CD14-positive monocyte (primary cell): ENCODE measurements at regions not wholly inside any gene's neighbourhood (a gene's known extent, or its start where the extent isn't known, plus 50 kb on each side); places are given as distances from the start of the nearest gene placed in this dataset.

Source experiments
- DNase-seq, 3 donors: peaks; one replicate each; pipeline ENCODE4 v3.0.0-alpha.2; 2011 to 2022
- H2AFZ ChIP-seq: 2 replicates; pipeline ENCODE4 v1.6.0; 2012; ENCODE audit warnings: mild to moderate bottlenecking, low read depth, low read length, inconsistent platforms; ENCODE audit not compliant: insufficient read depth, poor library complexity, severe bottlenecking
- H3K27ac ChIP-seq, 2 donors: 1 replicate in 1 of 2; 2 replicates in 1 of 2; pipeline ENCODE4 v1.5.1; 2012 to 2013; ENCODE audit warnings: low read length in 2 of 2, control low read depth in 1 of 2, inconsistent platforms in 1 of 2, low read depth in 1 of 2, mild to moderate bottlenecking in 1 of 2
- H3K27me3 ChIP-seq, 2 donors: one replicate each; pipeline versions ENCODE4 v1.6.0 to v1.6.1; 2011 to 2013; ENCODE audit warnings: low read length in 2 of 2; ENCODE audit not compliant: control insufficient read depth in 2 of 2, insufficient read depth in 2 of 2
- H3K36me3 ChIP-seq, 2 donors: replicated peaks in 1 of 2; 1 replicate in 1 of 2; 2 replicates in 1 of 2; pipeline versions ENCODE4 v1.5.1 to v1.6.1; 2012 to 2013; ENCODE audit warnings: low read length in 2 of 2, control low read depth in 1 of 2, inconsistent platforms in 1 of 2, mild to moderate bottlenecking in 1 of 2; ENCODE audit not compliant: insufficient read depth in 2 of 2, control insufficient read depth in 1 of 2
- H3K4me1 ChIP-seq, 2 donors: 1 replicate in 1 of 2; 2 replicates in 1 of 2; pipeline versions ENCODE4 v1.5.1 to v1.6.1; 2012 to 2013; ENCODE audit warnings: low read length in 2 of 2, control low read depth in 1 of 2, inconsistent platforms in 1 of 2, mild to moderate bottlenecking in 1 of 2, moderate library complexity in 1 of 2; ENCODE audit not compliant: insufficient read depth in 2 of 2, control insufficient read depth in 1 of 2
- H3K4me2 ChIP-seq: replicated peaks from 2 replicates; pipeline ENCODE3; 2012; ENCODE audit warnings: low read length, moderate library complexity, mild to moderate bottlenecking; ENCODE audit not compliant: poor library complexity, severe bottlenecking; ENCODE audit errors: extremely low read depth
- H3K4me3 ChIP-seq, 3 experiments: fragments of 200-600 bp in 1 of 3; sonication (generic) in 1 of 3; replicated peaks in 1 of 3; 1 replicate in 2 of 3; 2 replicates in 1 of 3; pipeline ENCODE4 v1.5.1; 2011 to 2013; ENCODE audit warnings: low read length in 3 of 3, mild to moderate bottlenecking in 3 of 3, control low read depth in 2 of 3, low read depth in 2 of 3, inconsistent platforms in 1 of 3, moderate library complexity in 1 of 3
- H3K79me2 ChIP-seq: 2 replicates; pipeline ENCODE4 v1.6.0; 2012; ENCODE audit warnings: mild to moderate bottlenecking, control low read depth, inconsistent platforms, low read length, moderate library complexity; ENCODE audit not compliant: insufficient read depth
- H3K9ac ChIP-seq: 2 replicates; pipeline ENCODE4 v1.6.0; 2017; ENCODE audit warnings: low read length, mild to moderate bottlenecking; ENCODE audit not compliant: insufficient read depth, poor library complexity, severe bottlenecking
- H3K9me3 ChIP-seq, 2 donors: replicated peaks in 1 of 2; 1 replicate in 1 of 2; 2 replicates in 1 of 2; pipeline versions ENCODE4 v1.5.1 to v1.6.1; 2012 to 2013; ENCODE audit warnings: low read length in 2 of 2, control low read depth in 1 of 2; ENCODE audit not compliant: control insufficient read depth in 1 of 2, insufficient read depth in 1 of 2
- H4K20me1 ChIP-seq: 2 replicates; pipeline ENCODE4 v1.6.0; 2012; ENCODE audit warnings: mild to moderate bottlenecking, low read length, control low read depth, moderate library complexity; ENCODE audit not compliant: insufficient read depth
- H3K27ac Mint-ChIP-seq, 7 donors: one replicate each; pipeline ENCODE4 v1.8.0; 2020; ENCODE audit warnings: mild to moderate bottlenecking in 7 of 7, mixed read lengths in 7 of 7, moderate library complexity in 6 of 7, inconsistent platforms in 2 of 7
- H3K27me3 Mint-ChIP-seq, 3 donors: one replicate each; pipeline ENCODE4 v1.8.0; 2021 to 2022; ENCODE audit warnings: low read depth in 3 of 3, mild to moderate bottlenecking in 3 of 3, mixed read lengths in 3 of 3, moderate library complexity in 3 of 3, inconsistent platforms in 1 of 3
- H3K36me3 Mint-ChIP-seq, 2 donors: one replicate each; pipeline ENCODE4 v1.8.0; 2020; ENCODE audit warnings: mixed read lengths in 2 of 2, inconsistent platforms in 1 of 2, mild to moderate bottlenecking in 1 of 2
- H3K4me1 Mint-ChIP-seq: one replicate; pipeline ENCODE4 v1.8.0; 2020; ENCODE audit warnings: mild to moderate bottlenecking, mixed read lengths
- H3K4me3 Mint-ChIP-seq, 2 donors: one replicate each; pipeline ENCODE4 v1.8.0; 2020; ENCODE audit warnings: mild to moderate bottlenecking in 2 of 2, mixed read lengths in 2 of 2, moderate library complexity in 1 of 2
- H3K9me3 Mint-ChIP-seq, 7 donors: one replicate each; pipeline ENCODE4 v1.8.0; 2020 to 2022; ENCODE audit warnings: mixed read lengths in 7 of 7, mild to moderate bottlenecking in 6 of 7, moderate library complexity in 6 of 7, inconsistent platforms in 2 of 7
- CTCF ChIP-seq: fragments of 200-600 bp; IDR thresholded peaks from one replicate; pipeline ENCODE4 v1.8.0; 2022; ENCODE audit warnings: antibody characterized with exemption, mild to moderate bottlenecking
- WGBS: methylation state at CpG from one replicate; pipeline ENCODE4 v1.1.5; 2013; ENCODE audit warnings: missing lambda C conversion rate; ENCODE audit not compliant: insufficient coverage; 5-methylcytosine and 5-hydroxymethylcytosine counted together
- intact Hi-C, 2 donors: fragments of 100-400 bp; cut with micrococcal nuclease; formaldehyde crosslinking; loops; one replicate each; pipeline versions ENCODE4 v1.15.0 to v1.15.1; 2023

- Mint-ChIP-seq H3K36me3 (no peaks in the 10 kb centered on the region), H3K4me3 (no peak overlapping the region), H3K9me3 (peaks cover 0 to under 1% (median 0%) of the 10 kb centered on the region in 7 donors), H3K27ac (no peak overlapping the region), H3K27me3 (peaks cover 0 to 1% (median 0%) of the 10 kb centered on the region in 3 donors), H3K4me1 (no peaks in the 10 kb centered on the region)
- H3K27me3 ChIP-seq: no peaks in the 10 kb centered on the region
- WGBS: 100% methylated on average over 1 of the region's 5 CpGs
- no peaks in the 10 kb centered on the region for H3K9me3 ChIP-seq
- H3K4me3 ChIP-seq: no peak overlapping the region
- H3K36me3 ChIP-seq: no peaks in the 10 kb centered on the region
- no peak overlapping the region for H3K9ac ChIP-seq
- no peak overlapping the region for H3K4me2 ChIP-seq
- H4K20me1 ChIP-seq: no peaks in the 10 kb centered on the region
- H2AFZ ChIP-seq: no peak overlapping the region
- no peak for TF ChIP-seq CTCF
- intact Hi-C loops: no loop called here
- no peaks in the 10 kb centered on the region for H3K4me1 ChIP-seq
- H3K27ac ChIP-seq: no peak overlapping the region
- H3K79me2 ChIP-seq: no peaks in the 10 kb centered on the region
- DNase-seq: no peak
These were observed 224.5 kb downstream of the RFPL4B start for GRCh38 chr6:112571488-112572270.

- TF ChIP-seq CTCF: no peak
- H3K27me3 ChIP-seq: no peaks in the 10 kb centered on the region
- no peaks in the 10 kb centered on the region for H3K36me3 ChIP-seq
- no peak for DNase-seq
- no peaks in the 10 kb centered on the region for H3K36me3 Mint-ChIP-seq
- no peak overlapping the region for H3K27ac Mint-ChIP-seq
- intact Hi-C loops: no loop called here
- H3K4me1 ChIP-seq: no peaks in the 10 kb centered on the region
- no CpG with 5 or more reads among the region's 3 CpGs for WGBS
- no peaks in the 10 kb centered on the region for H3K9me3 ChIP-seq
- no peak overlapping the region for H3K4me2 ChIP-seq
- no peak overlapping the region for H3K4me3 Mint-ChIP-seq
- H4K20me1 ChIP-seq: no peaks in the 10 kb centered on the region
- H2AFZ ChIP-seq: no peak overlapping the region
- no peak overlapping the region for H3K27ac ChIP-seq
- no peaks in the 10 kb centered on the region for H3K79me2 ChIP-seq
- no peaks in the 10 kb centered on the region for H3K4me1 Mint-ChIP-seq
- peaks cover 0 to 1% (median 0%) of the 10 kb centered on the region in 3 donors for H3K27me3 Mint-ChIP-seq
- peaks cover 0 to 7% (median 0%) of the 10 kb centered on the region in 7 donors for H3K9me3 Mint-ChIP-seq
- H3K9ac ChIP-seq: no peak overlapping the region
- H3K4me3 ChIP-seq: no peak overlapping the region
These were observed 227.1 kb downstream of the RFPL4B start for GRCh38 chr6:112574190-112574589.
